ENCODE measurements at regions not wholly inside any gene's neighbourhood (a gene's known extent, or its start where the extent isn't known, plus 50 kb on each side); places are given as distances from the start of the nearest gene placed in this dataset.

- Histone ChIP-seq H3K4me2 (ENCODE audit: low read length) (no peak overlapping the region), H3K14ac (ENCODE audit: low read length) (no peak overlapping the region), H3K4me3 (ENCODE audit: low read depth, low read length) (no peak overlapping the region), H4K12ac (ENCODE audit: low read depth, low read length) (no peak overlapping the region), H2AFZ (ENCODE audit: insufficient read depth, low read length, poor library complexity) (no peak overlapping the region), H4K8ac (ENCODE audit: low read depth, low read length) (no peak overlapping the region), H2BK5ac (ENCODE audit: low read depth, low read length, poor library complexity) (no peak overlapping the region), H3K9me3 (ENCODE audit: insufficient read depth, low read depth, low read length) (no peaks in the 10 kb centered on the region), H3K79me2 (ENCODE audit: control insufficient read depth, insufficient read depth, low read length, poor library complexity) (no peaks in the 10 kb centered on the region), H3K9ac (ENCODE audit: low read length) (no peak overlapping the region), H3K18ac (ENCODE audit: low read length) (no peak overlapping the region), H2BK120ac (ENCODE audit: insufficient read depth, low read length, poor library complexity) (no peak overlapping the region), H4K91ac (ENCODE audit: low read depth, low read length) (no peak overlapping the region), H2BK12ac (ENCODE audit: low read length) (peak overlapping the region; percentile 6), H3K23ac (ENCODE audit: low read length) (no peak overlapping the region), H2AK5ac (ENCODE audit: low read length) (no peak overlapping the region), H3K36me3 (ENCODE audit: control insufficient read depth in 1 of 2, insufficient read depth in 2 of 2, low read length in 2 of 2) (no peaks in the 10 kb centered on the region), H3K79me1 (ENCODE audit: low read length) (peaks cover 17% of the 10 kb centered on the region), H3K4ac (ENCODE audit: low read depth, low read length) (no peak overlapping the region), H3K27me3 (ENCODE audit: insufficient read depth, low read length) (no peaks in the 10 kb centered on the region), H3K27ac (ENCODE audit: low read depth, low read length) (no peak overlapping the region), H3K4me1 (ENCODE audit: control insufficient read depth in 1 of 2, insufficient read depth in 2 of 2, low read length in 2 of 2) (peaks cover 5 to 15% of the 10 kb centered on the region in 2 experiments)
- DNase-seq = no peak
- no CpG with 5 or more reads among the region's 3 CpGs for WGBS (ENCODE audit: extremely low coverage, insufficient coverage, insufficient read length)
Measured at GRCh38 chr11:116057000-116057399, 552.8 kb upstream of the CADM1 start.

DNA sequence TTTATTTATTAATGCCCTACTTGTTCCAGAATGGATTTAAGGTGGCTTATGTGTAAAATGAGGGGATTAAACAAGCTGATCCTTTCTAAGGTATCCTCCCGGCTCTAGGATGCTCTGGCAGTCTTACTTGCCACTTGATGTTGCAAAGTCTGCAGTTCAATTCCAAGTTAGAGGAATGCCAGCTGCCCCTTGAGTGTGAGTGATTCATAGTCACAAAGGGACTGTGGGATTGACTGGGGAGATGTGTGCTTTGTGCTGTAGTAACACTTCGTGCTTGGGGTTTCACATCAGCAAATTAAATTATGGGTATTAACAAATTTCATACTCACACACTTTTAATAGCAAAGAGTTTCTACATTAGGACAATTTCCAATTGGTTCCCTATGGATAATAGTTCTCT is 550.8 kb upstream of the CADM1 start:
- H3K23ac ChIP-seq (ENCODE audit: low read length) = no peak overlapping the region
- no peak overlapping the region for H2BK5ac ChIP-seq (ENCODE audit: low read depth, low read length, poor library complexity)
- peaks cover 2% of the 10 kb centered on the region for H3K79me2 ChIP-seq (ENCODE audit: control insufficient read depth, insufficient read depth, low read length, poor library complexity)
- H3K27ac ChIP-seq (ENCODE audit: low read depth, low read length) = no peak overlapping the region
- peaks cover 8 to 13% of the 10 kb centered on the region in 2 experiments for H3K4me1 ChIP-seq (ENCODE audit: control insufficient read depth in 1 of 2, insufficient read depth in 2 of 2, low read length in 2 of 2)
- no peak overlapping the region for H4K12ac ChIP-seq (ENCODE audit: low read depth, low read length)
- no peak overlapping the region for H3K4me2 ChIP-seq (ENCODE audit: low read length)
- no CpG with 5 or more reads among the region's 2 CpGs for WGBS (ENCODE audit: extremely low coverage, insufficient coverage, insufficient read length)
- H4K91ac ChIP-seq (ENCODE audit: low read depth, low read length) = peak overlapping the region; percentile 22
- no peak overlapping the region for H2AFZ ChIP-seq (ENCODE audit: insufficient read depth, low read length, poor library complexity)
- no peak overlapping the region for H2BK120ac ChIP-seq (ENCODE audit: insufficient read depth, low read length, poor library complexity)
- H3K27me3 ChIP-seq (ENCODE audit: insufficient read depth, low read length) = no peaks in the 10 kb centered on the region
- no peak overlapping the region for H4K8ac ChIP-seq (ENCODE audit: low read depth, low read length)
- no peak overlapping the region for H2BK12ac ChIP-seq (ENCODE audit: low read length)
- no peak overlapping the region for H3K18ac ChIP-seq (ENCODE audit: low read length)
- H3K9ac ChIP-seq (ENCODE audit: low read length) = no peak overlapping the region
- DNase-seq = no peak
- no peak overlapping the region for H3K14ac ChIP-seq (ENCODE audit: low read length)
- no peak overlapping the region for H3K4ac ChIP-seq (ENCODE audit: low read depth, low read length)
- H2AK5ac ChIP-seq (ENCODE audit: low read length) = no peak overlapping the region
- H3K79me1 ChIP-seq (ENCODE audit: low read length) = peaks cover 9% of the 10 kb centered on the region
- no peaks in the 10 kb centered on the region for H3K9me3 ChIP-seq (ENCODE audit: insufficient read depth, low read depth, low read length)
- H3K4me3 ChIP-seq (ENCODE audit: low read depth, low read length) = no peak overlapping the region
- H3K36me3 ChIP-seq (ENCODE audit: control insufficient read depth in 1 of 2, insufficient read depth in 2 of 2, low read length in 2 of 2) = no peaks in the 10 kb centered on the region

GRCh38 chr11:116053548-116053919 is 549.3 kb upstream of the CADM1 start:
- Histone ChIP-seq H3K23ac (ENCODE audit: low read length) (no peak overlapping the region), H4K12ac (ENCODE audit: low read depth, low read length) (no peak overlapping the region), H3K36me3 (ENCODE audit: control insufficient read depth in 1 of 2, insufficient read depth in 2 of 2, low read length in 2 of 2) (no peaks in the 10 kb centered on the region), H3K4me2 (ENCODE audit: low read length) (no peak overlapping the region), H3K27ac (ENCODE audit: low read depth, low read length) (no peak overlapping the region), H2BK120ac (ENCODE audit: insufficient read depth, low read length, poor library complexity) (no peak overlapping the region), H2BK12ac (ENCODE audit: low read length) (no peak overlapping the region), H4K91ac (ENCODE audit: low read depth, low read length) (no peak overlapping the region), H3K4me3 (ENCODE audit: low read depth, low read length) (no peak overlapping the region), H3K14ac (ENCODE audit: low read length) (no peak overlapping the region), H3K4ac (ENCODE audit: low read depth, low read length) (no peak overlapping the region), H2AFZ (ENCODE audit: insufficient read depth, low read length, poor library complexity) (no peak overlapping the region), H2AK5ac (ENCODE audit: low read length) (no peak overlapping the region), H2BK5ac (ENCODE audit: low read depth, low read length, poor library complexity) (no peak overlapping the region), H3K18ac (ENCODE audit: low read length) (no peak overlapping the region), H3K9me3 (ENCODE audit: insufficient read depth, low read depth, low read length) (no peaks in the 10 kb centered on the region), H3K79me2 (ENCODE audit: control insufficient read depth, insufficient read depth, low read length, poor library complexity) (peaks cover 2% of the 10 kb centered on the region), H3K79me1 (ENCODE audit: low read length) (peaks cover 6% of the 10 kb centered on the region), H3K4me1 (ENCODE audit: control insufficient read depth in 1 of 2, insufficient read depth in 2 of 2, low read length in 2 of 2) (peaks cover 10 to 12% of the 10 kb centered on the region in 2 experiments), H3K27me3 (ENCODE audit: insufficient read depth, low read length) (no peaks in the 10 kb centered on the region), H4K8ac (ENCODE audit: low read depth, low read length) (no peak overlapping the region), H3K9ac (ENCODE audit: low read length) (no peak overlapping the region)
- no peak for DNase-seq
- no CpG with 5 or more reads among the region's 6 CpGs for WGBS (ENCODE audit: extremely low coverage, insufficient coverage, insufficient read length)

DNA sequence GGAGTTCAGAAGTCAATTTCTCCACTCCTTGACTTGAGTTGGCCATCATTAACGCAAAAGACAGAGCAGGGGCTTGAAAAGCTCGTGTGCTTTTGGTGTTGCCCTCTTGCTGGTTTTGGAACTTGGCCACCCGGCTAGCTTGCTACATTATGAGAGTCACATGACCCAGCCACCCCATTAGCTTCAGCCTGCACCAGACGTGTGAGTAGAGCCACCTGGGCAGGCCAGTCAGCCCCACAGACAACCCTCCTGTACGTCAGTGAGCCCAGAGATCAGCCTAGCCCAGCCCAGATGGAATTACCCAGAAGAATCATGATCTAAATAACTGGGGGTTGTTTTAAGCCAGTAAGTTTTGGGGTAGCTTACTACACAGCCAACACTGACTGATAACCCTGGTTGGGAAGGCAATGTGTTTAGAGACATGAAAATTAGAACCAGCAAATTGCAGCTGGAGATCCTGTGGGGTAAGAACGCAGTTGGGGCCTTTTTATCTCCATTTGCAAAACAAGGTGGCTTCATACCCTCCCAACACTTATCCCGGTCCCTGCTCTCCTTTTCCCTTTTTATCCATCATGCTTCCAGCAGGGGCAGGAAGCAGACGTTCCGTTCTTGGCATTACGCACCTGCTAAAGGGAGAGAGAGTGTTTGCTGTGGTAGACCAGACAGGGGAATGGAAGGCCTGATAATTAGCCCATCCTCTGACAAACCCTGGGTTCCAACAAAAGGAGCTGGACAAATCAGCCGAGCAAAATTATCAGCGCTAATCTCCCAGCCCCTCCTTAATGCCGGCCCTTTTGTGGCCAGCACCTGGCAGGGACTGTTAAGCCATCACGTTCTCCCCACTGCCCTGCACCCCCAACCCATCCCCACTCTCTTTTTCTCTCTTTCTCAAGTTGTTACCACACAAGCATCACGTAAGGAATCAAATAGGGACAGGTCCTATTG is 548.7 kb upstream of the CADM1 start:
- no peak overlapping the region for H4K12ac ChIP-seq (ENCODE audit: low read depth, low read length)
- no peak overlapping the region for H4K8ac ChIP-seq (ENCODE audit: low read depth, low read length)
- no peak overlapping the region for H3K9ac ChIP-seq (ENCODE audit: low read length)
- H4K91ac ChIP-seq (ENCODE audit: low read depth, low read length) = no peak overlapping the region
- H3K18ac ChIP-seq (ENCODE audit: low read length) = no peak overlapping the region
- H3K9me3 ChIP-seq (ENCODE audit: insufficient read depth, low read depth, low read length) = no peaks in the 10 kb centered on the region
- no peak overlapping the region for H2BK120ac ChIP-seq (ENCODE audit: insufficient read depth, low read length, poor library complexity)
- H2AFZ ChIP-seq (ENCODE audit: insufficient read depth, low read length, poor library complexity) = no peak overlapping the region
- no peak overlapping the region for H3K14ac ChIP-seq (ENCODE audit: low read length)
- H3K79me2 ChIP-seq (ENCODE audit: control insufficient read depth, insufficient read depth, low read length, poor library complexity) = peaks cover 2% of the 10 kb centered on the region
- H3K36me3 ChIP-seq (ENCODE audit: control insufficient read depth in 1 of 2, insufficient read depth in 2 of 2, low read length in 2 of 2) = no peaks in the 10 kb centered on the region
- no peak overlapping the region for H3K4me2 ChIP-seq (ENCODE audit: low read length)
- H3K79me1 ChIP-seq (ENCODE audit: low read length) = peaks cover 6% of the 10 kb centered on the region
- no peak overlapping the region for H3K4me3 ChIP-seq (ENCODE audit: low read depth, low read length)
- no peak for DNase-seq
- H3K27ac ChIP-seq (ENCODE audit: low read depth, low read length) = no peak overlapping the region
- H3K27me3 ChIP-seq (ENCODE audit: insufficient read depth, low read length) = no peaks in the 10 kb centered on the region
- no peak overlapping the region for H3K23ac ChIP-seq (ENCODE audit: low read length)
- H2BK12ac ChIP-seq (ENCODE audit: low read length) = peak overlapping the region; percentile 23
- no peak overlapping the region for H2AK5ac ChIP-seq (ENCODE audit: low read length)
- H3K4ac ChIP-seq (ENCODE audit: low read depth, low read length) = no peak overlapping the region
- H2BK5ac ChIP-seq (ENCODE audit: low read depth, low read length, poor library complexity) = no peak overlapping the region
- WGBS (ENCODE audit: extremely low coverage, insufficient coverage, insufficient read length) = no CpG with 5 or more reads among the region's 15 CpGs
- peaks cover 10 to 12% of the 10 kb centered on the region in 2 experiments for H3K4me1 ChIP-seq (ENCODE audit: control insufficient read depth in 1 of 2, insufficient read depth in 2 of 2, low read length in 2 of 2)

All from trophoblast cell (in vitro differentiated cells and primary cell).